ENCODE measurements at regions not wholly inside any gene's neighbourhood (a gene's known extent, or its start where the extent isn't known, plus 50 kb on each side); places are given as distances from the start of the nearest gene placed in this dataset.
A peak's percentile ranks its signal among the peaks of the same experiment; 100 is the strongest.
"Not testable (repeated sequence)": the region's sequence is repeated elsewhere in the genome, so short reads cannot be mapped to it uniquely, and the experiment has no call there.

GRCh38 chr13:61901946-61902541, 486.4 kb upstream of the PCDH20 start:
- no peak for DNase-seq (ENCODE audit: low read depth, low spot score)
- Histone ChIP-seq H3K9me3 (ENCODE audit: control insufficient read depth, insufficient read depth, low read length) (no peaks in the 10 kb centered on the region), H3K27me3 (ENCODE audit: control insufficient read depth, insufficient read depth, low read length) (no peaks in the 10 kb centered on the region), H3K27ac (ENCODE audit: low read length) (no peak overlapping the region), H3K4me1 (ENCODE audit: control insufficient read depth, insufficient read depth, low read length) (no peaks in the 10 kb centered on the region; the same call in 1 of the 2 replicates), H3K36me3 (ENCODE audit: control insufficient read depth, insufficient read depth, low read length) (no peaks in the 10 kb centered on the region), H3K4me3 (ENCODE audit: low read length) (no peak overlapping the region)

DNA sequence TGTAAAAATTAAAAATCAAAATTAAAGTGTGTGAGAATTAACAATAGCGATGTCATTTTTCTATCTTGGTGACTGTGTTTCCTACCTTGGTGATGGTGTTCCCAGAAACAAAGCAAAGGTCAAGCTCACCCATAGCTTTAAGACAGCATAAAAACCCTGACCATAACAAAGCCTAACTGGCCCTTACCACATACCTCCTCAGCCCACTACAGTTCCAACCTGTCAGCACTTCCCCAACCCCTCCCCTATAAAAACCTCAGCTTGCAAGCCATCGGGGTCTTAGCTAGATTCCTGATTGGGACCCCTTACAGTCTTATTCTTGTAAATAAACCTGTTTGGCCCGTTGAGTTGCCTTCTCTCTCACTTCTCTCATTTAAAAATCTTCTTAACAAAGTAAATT, 484.4 kb upstream of the PCDH20 start:
- WGBS (ENCODE audit: insufficient coverage, insufficient read length), result no CpG with 5 or more reads among the region's 3 CpGs

DNA sequence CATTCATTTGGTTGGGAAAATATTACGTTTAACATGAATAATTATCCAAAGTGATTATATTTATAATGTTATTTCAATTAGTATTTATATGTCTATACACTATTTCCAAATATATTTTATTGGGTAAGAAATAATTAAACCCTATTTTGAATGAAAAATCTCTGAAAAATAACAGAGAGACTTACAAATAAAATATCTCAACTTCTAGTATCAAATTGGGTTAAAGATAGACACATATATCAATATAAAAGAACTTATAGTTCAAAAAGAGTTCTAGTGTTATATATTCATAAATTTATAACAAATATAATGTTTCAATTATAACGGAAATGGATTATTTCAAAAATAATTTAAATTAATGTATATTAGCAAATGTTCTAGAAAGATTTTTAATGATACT, 482.6 kb upstream of the PCDH20 start:
- DNase-seq (ENCODE audit: low read depth, low spot score), result no peak
- no peaks in the 10 kb centered on the region for H3K27me3 ChIP-seq (ENCODE audit: control insufficient read depth, insufficient read depth, low read length)
- H3K9me3 ChIP-seq (ENCODE audit: control insufficient read depth, insufficient read depth, low read length), result no peaks in the 10 kb centered on the region
- H3K4me1 ChIP-seq (ENCODE audit: control insufficient read depth, insufficient read depth, low read length), result no peaks in the 10 kb centered on the region; the same call in 1 of the 2 replicates
- H3K27ac ChIP-seq (ENCODE audit: low read length), result no peak overlapping the region
- H3K36me3 ChIP-seq (ENCODE audit: control insufficient read depth, insufficient read depth, low read length), result no peaks in the 10 kb centered on the region
- no peak overlapping the region for H3K4me3 ChIP-seq (ENCODE audit: low read length)
- WGBS (ENCODE audit: insufficient coverage, insufficient read length), result no CpG with 5 or more reads among the region's 2 CpGs

More for the DNA sequence above, 484.4 kb upstream of the PCDH20 start:
- Histone ChIP-seq H3K27ac (ENCODE audit: low read length) (no peak overlapping the region), H3K27me3 (ENCODE audit: control insufficient read depth, insufficient read depth, low read length) (no peaks in the 10 kb centered on the region), H3K4me3 (ENCODE audit: low read length) (no peak overlapping the region), H3K36me3 (ENCODE audit: control insufficient read depth, insufficient read depth, low read length) (no peaks in the 10 kb centered on the region), H3K4me1 (ENCODE audit: control insufficient read depth, insufficient read depth, low read length) (no peaks in the 10 kb centered on the region; the same call in 1 of the 2 replicates), H3K9me3 (ENCODE audit: control insufficient read depth, insufficient read depth, low read length) (no peaks in the 10 kb centered on the region)
- no peak for DNase-seq (ENCODE audit: low read depth, low spot score)

GRCh38 chr13:61891401-61891800, 475.8 kb upstream of the PCDH20 start:
- no peaks in the 10 kb centered on the region for H3K9me3 ChIP-seq (ENCODE audit: control insufficient read depth, insufficient read depth, low read length)
- no peak overlapping the region for H3K27ac ChIP-seq (ENCODE audit: low read length)
- no peaks in the 10 kb centered on the region for H3K36me3 ChIP-seq (ENCODE audit: control insufficient read depth, insufficient read depth, low read length)
- H3K4me1 ChIP-seq (ENCODE audit: control insufficient read depth, insufficient read depth, low read length), result no peaks in the 10 kb centered on the region
- H3K27me3 ChIP-seq (ENCODE audit: control insufficient read depth, insufficient read depth, low read length), result no peaks in the 10 kb centered on the region
- no peak overlapping the region for H3K4me3 ChIP-seq (ENCODE audit: low read length)
- DNase-seq (ENCODE audit: low read depth, low spot score), result no peak

- H3K27me3 ChIP-seq (ENCODE audit: control insufficient read depth, insufficient read depth, low read length), result no peaks in the 10 kb centered on the region
- H3K27ac ChIP-seq (ENCODE audit: low read length), result no peak overlapping the region
- no peaks in the 10 kb centered on the region for H3K9me3 ChIP-seq (ENCODE audit: control insufficient read depth, insufficient read depth, low read length)
- DNase-seq (ENCODE audit: low read depth, low spot score), result no peak
- no peaks in the 10 kb centered on the region for H3K4me1 ChIP-seq (ENCODE audit: control insufficient read depth, insufficient read depth, low read length)
- no peak overlapping the region for H3K4me3 ChIP-seq (ENCODE audit: low read length)
- H3K36me3 ChIP-seq (ENCODE audit: control insufficient read depth, insufficient read depth, low read length), result no peaks in the 10 kb centered on the region
- WGBS (ENCODE audit: insufficient coverage, insufficient read length), result no CpG with 5 or more reads among the region's 4 CpGs
Measured at GRCh38 chr13:61884830-61885229, 469.2 kb upstream of the PCDH20 start.

DNA sequence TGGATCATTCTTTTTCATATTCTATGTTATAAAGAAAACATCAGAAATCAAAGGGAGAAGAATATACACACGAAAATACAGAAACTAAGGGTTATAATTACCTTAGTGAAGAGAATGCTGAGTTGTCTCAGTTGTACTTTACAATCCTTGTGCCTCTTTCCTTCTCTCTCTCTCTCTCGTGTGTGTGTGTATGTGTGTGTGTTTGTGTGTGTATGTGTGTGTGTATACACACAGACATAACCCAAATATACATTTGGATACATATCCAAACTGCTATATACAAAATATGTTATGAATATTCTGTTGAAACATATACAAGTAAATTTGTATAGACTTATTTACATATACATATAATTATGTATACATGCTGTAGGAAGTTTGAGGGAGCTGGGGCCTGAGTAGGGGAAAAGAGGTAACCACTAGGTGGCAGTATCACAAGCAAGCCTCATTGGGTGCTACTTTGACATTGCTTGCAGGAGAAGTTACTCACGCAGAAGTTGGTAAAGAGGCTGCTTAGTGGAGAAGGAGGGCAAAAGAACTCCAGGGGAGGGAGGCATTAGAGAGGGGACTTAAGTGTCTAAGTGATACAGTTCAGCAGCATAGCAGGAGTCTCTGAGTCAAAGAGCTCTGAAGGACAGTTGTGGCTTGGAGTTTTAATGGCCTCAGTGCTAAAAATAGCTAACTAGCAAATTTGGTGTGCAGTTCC, 465.1 kb upstream of the PCDH20 start:
- Histone ChIP-seq H3K36me3 (ENCODE audit: control insufficient read depth, insufficient read depth, low read length) (no peaks in the 10 kb centered on the region), H3K27me3 (ENCODE audit: control insufficient read depth, insufficient read depth, low read length) (no peaks in the 10 kb centered on the region), H3K4me3 (ENCODE audit: low read length) (no peak overlapping the region), H3K27ac (ENCODE audit: low read length) (no peak overlapping the region), H3K9me3 (ENCODE audit: control insufficient read depth, insufficient read depth, low read length) (no peaks in the 10 kb centered on the region), H3K4me1 (ENCODE audit: control insufficient read depth, insufficient read depth, low read length) (no peaks in the 10 kb centered on the region)
- DNase-seq (ENCODE audit: low read depth, low spot score), result peak; percentile 50
- no CpG with 5 or more reads among the region's 3 CpGs for WGBS (ENCODE audit: insufficient coverage, insufficient read length)

- H3K4me3 ChIP-seq (ENCODE audit: low read length); H3K4me1 ChIP-seq (ENCODE audit: control insufficient read depth, insufficient read depth, low read length); DNase-seq (ENCODE audit: low read depth, low spot score); H3K27me3 ChIP-seq (ENCODE audit: control insufficient read depth, insufficient read depth, low read length); H3K27ac ChIP-seq (ENCODE audit: low read length); H3K36me3 ChIP-seq (ENCODE audit: control insufficient read depth, insufficient read depth, low read length); H3K9me3 ChIP-seq (ENCODE audit: control insufficient read depth, insufficient read depth, low read length): not testable (repeated sequence)
- no CpG with 5 or more reads among the region's 4 CpGs for WGBS (ENCODE audit: insufficient coverage, insufficient read length)
Measured at GRCh38 chr13:61878565-61878964, 462.9 kb upstream of the PCDH20 start.

DNA sequence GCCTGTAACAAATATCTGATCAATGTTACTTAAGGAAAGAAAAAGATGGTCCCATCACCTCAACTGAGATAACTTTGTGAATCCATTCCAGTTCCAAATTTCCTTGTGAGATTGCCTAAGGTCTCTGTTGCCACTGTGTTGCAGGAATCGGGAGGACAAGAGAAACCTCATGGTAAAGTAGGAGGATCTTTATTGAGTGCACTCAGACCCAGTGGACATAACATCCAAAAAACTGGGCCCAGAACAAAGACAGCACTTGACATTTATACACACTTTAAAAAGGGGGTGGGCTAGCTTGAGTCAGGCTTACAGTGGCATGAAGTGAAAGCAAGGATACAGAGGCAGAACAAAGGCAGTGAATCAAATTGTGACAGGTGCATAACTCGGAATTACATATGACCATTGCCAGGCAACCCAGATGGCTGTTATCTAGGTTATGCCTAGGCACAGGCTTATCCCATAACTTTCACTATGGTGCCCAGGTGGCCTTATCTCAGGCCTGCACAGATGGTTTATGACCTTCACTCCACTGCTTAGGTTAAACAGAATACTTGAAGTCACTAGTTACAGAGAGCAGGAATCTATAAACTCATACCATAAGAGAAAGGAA, 459.4 kb upstream of the PCDH20 start:
- H3K4me3 ChIP-seq (ENCODE audit: low read length), result no peak overlapping the region
- no CpG with 5 or more reads among the region's 2 CpGs for WGBS (ENCODE audit: insufficient coverage, insufficient read length)
- no peak for DNase-seq (ENCODE audit: low read depth, low spot score)
- H3K27me3 ChIP-seq (ENCODE audit: control insufficient read depth, insufficient read depth, low read length), result no peaks in the 10 kb centered on the region
- H3K36me3 ChIP-seq (ENCODE audit: control insufficient read depth, insufficient read depth, low read length), result no peaks in the 10 kb centered on the region
- H3K27ac ChIP-seq (ENCODE audit: low read length), result no peak overlapping the region
- H3K4me1 ChIP-seq (ENCODE audit: control insufficient read depth, insufficient read depth, low read length), result no peaks in the 10 kb centered on the region
- H3K9me3 ChIP-seq (ENCODE audit: control insufficient read depth, insufficient read depth, low read length), result no peaks in the 10 kb centered on the region

GRCh38 chr13:61873717-61874116, 458.1 kb upstream of the PCDH20 start:
- Histone ChIP-seq H3K27me3 (ENCODE audit: control insufficient read depth, insufficient read depth, low read length) (no peaks in the 10 kb centered on the region), H3K36me3 (ENCODE audit: control insufficient read depth, insufficient read depth, low read length) (no peaks in the 10 kb centered on the region), H3K4me3 (ENCODE audit: low read length) (no peak overlapping the region), H3K4me1 (ENCODE audit: control insufficient read depth, insufficient read depth, low read length) (no peaks in the 10 kb centered on the region), H3K9me3 (ENCODE audit: control insufficient read depth, insufficient read depth, low read length) (no peaks in the 10 kb centered on the region), H3K27ac (ENCODE audit: low read length) (no peak overlapping the region)
- no peak for DNase-seq (ENCODE audit: low read depth, low spot score)

- DNase-seq (ENCODE audit: low read depth, low spot score), result no peak
- H3K9me3 ChIP-seq (ENCODE audit: control insufficient read depth, insufficient read depth, low read length), result no peaks in the 10 kb centered on the region
- H3K27ac ChIP-seq (ENCODE audit: low read length), result no peak overlapping the region
- H3K4me3 ChIP-seq (ENCODE audit: low read length), result no peak overlapping the region
- H3K4me1 ChIP-seq (ENCODE audit: control insufficient read depth, insufficient read depth, low read length), result no peaks in the 10 kb centered on the region
- H3K27me3 ChIP-seq (ENCODE audit: control insufficient read depth, insufficient read depth, low read length), result no peaks in the 10 kb centered on the region
- WGBS (ENCODE audit: insufficient coverage, insufficient read length), result no CpG with 5 or more reads among the region's 3 CpGs
- no peaks in the 10 kb centered on the region for H3K36me3 ChIP-seq (ENCODE audit: control insufficient read depth, insufficient read depth, low read length)
Measured at GRCh38 chr13:61857198-61857597, 441.5 kb upstream of the PCDH20 start.

DNA sequence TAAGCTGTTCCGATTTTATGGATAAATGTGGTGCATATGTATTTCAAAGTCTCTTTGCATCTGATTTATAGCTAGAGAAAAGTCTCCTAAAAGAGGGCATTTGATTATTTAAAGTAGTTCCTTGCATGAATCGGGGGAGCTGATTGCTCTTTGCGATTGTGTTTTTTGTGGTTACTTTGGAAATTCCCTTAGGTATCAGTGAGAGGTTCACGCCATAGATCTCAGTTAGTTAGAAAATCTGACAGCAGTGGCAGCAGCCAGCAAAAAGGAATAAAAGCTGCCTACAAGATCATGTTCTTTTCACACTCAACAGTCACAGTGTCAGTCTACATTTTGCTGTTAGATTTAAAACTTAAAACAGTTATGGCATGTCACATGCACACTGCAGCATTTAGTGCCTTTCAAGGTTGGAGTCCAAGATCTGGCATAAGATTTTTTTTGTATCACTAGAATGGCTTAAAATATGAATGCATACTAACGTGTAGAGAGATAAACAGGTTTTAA, 436.5 kb upstream of the PCDH20 start:
- Histone ChIP-seq H3K27me3 (ENCODE audit: control insufficient read depth, insufficient read depth, low read length) (no peaks in the 10 kb centered on the region), H3K4me1 (ENCODE audit: control insufficient read depth, insufficient read depth, low read length) (no peaks in the 10 kb centered on the region), H3K9me3 (ENCODE audit: control insufficient read depth, insufficient read depth, low read length) (no peaks in the 10 kb centered on the region), H3K27ac (ENCODE audit: low read length) (no peak overlapping the region), H3K36me3 (ENCODE audit: control insufficient read depth, insufficient read depth, low read length) (no peaks in the 10 kb centered on the region), H3K4me3 (ENCODE audit: low read length) (no peak overlapping the region)
- DNase-seq (ENCODE audit: low read depth, low spot score), result no peak
- no CpG with 5 or more reads among the region's 5 CpGs for WGBS (ENCODE audit: insufficient coverage, insufficient read length)

Data from iPS DF 6.9 (cell line).